Neural crest cell (in vitro differentiated cells): ENCODE measurements at regions not wholly inside any gene's neighbourhood (a gene's known extent, or its start where the extent isn't known, plus 50 kb on each side); places are given as distances from the start of the nearest gene placed in this dataset.
"Not testable (repeated sequence)": the region's sequence is repeated elsewhere in the genome, so short reads cannot be mapped to it uniquely, and the experiment has no call there.

Experiments
- DNase-seq: peaks from one replicate; pipeline ENCODE4 v3.0.0; 2021; ENCODE audit warnings: low read depth, mixed read lengths, low spot score
- H3K27ac Mint-ChIP-seq: one replicate; pipeline ENCODE4 v1.8.0; 2021; ENCODE audit warnings: mild to moderate bottlenecking, mixed read lengths; ENCODE audit not compliant: unreplicated experiment
- H3K27me3 Mint-ChIP-seq: 2 replicates; pipeline ENCODE4 v1.8.0; 2021; ENCODE audit warnings: low read depth, mild to moderate bottlenecking, mixed read lengths
- H3K36me3 Mint-ChIP-seq: 2 replicates; pipeline ENCODE4 v1.8.0; 2021; ENCODE audit warnings: low read depth, mild to moderate bottlenecking, mixed read lengths
- H3K4me1 Mint-ChIP-seq: 2 replicates; pipeline ENCODE4 v1.8.0; 2021; ENCODE audit warnings: mixed read lengths
- H3K4me3 Mint-ChIP-seq: one replicate; pipeline ENCODE4 v1.8.0; 2021; ENCODE audit warnings: mild to moderate bottlenecking, mixed read lengths
- H3K9me3 Mint-ChIP-seq: 2 replicates; pipeline ENCODE4 v1.8.0; 2021; ENCODE audit warnings: mixed read lengths
- TF ChIP-seq, protein P1 (sequence below): fragments of 200-600 bp; sonication (generic); conservative IDR thresholded peaks from 2 replicates; pipeline ENCODE4 v1.5.0; 2021; ENCODE audit warnings: antibody characterized with exemption, mild to moderate bottlenecking

DNA sequence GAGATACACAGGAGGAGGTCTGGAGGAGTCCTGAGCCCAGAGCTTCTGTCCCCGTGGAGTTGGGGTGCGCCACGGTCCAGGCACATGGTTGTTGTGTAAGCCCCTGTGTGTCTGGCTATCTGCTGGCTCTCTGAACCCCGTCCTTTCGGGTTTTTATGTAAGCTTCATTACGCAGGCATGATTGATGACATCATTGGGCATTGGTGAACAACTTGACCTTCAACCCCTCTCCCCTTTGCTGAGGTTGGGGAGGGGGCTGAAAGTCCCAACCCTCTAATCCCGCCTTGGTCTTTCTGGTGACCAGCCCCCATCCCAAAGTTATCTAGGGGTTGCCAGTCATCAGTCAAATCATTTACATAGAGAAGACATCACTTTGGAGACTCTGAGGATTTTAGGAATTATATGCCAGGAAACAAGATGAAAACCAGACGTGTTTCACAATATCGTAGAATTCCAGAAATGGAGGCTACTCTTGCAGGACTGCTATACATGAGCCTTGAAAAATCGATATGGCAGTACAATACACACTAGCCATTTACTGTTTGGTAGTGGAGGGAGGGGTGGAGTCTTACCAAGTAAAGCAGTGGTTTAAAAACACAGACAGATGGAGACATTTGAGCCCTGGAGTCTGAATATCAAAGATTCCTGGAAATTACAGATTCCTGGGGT, 69.8 kb upstream of the SCAF4 start:
- TF ChIP-seq, protein P1, sequence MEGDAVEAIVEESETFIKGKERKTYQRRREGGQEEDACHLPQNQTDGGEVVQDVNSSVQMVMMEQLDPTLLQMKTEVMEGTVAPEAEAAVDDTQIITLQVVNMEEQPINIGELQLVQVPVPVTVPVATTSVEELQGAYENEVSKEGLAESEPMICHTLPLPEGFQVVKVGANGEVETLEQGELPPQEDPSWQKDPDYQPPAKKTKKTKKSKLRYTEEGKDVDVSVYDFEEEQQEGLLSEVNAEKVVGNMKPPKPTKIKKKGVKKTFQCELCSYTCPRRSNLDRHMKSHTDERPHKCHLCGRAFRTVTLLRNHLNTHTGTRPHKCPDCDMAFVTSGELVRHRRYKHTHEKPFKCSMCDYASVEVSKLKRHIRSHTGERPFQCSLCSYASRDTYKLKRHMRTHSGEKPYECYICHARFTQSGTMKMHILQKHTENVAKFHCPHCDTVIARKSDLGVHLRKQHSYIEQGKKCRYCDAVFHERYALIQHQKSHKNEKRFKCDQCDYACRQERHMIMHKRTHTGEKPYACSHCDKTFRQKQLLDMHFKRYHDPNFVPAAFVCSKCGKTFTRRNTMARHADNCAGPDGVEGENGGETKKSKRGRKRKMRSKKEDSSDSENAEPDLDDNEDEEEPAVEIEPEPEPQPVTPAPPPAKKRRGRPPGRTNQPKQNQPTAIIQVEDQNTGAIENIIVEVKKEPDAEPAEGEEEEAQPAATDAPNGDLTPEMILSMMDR = no peak
- H3K4me1 Mint-ChIP-seq = peaks cover 53% of the 10 kb centered on the region
- no peak overlapping the region for H3K4me3 Mint-ChIP-seq
- no peak for DNase-seq
- H3K36me3 Mint-ChIP-seq = no peaks in the 10 kb centered on the region
- peaks cover 3% of the 10 kb centered on the region for H3K9me3 Mint-ChIP-seq
- peak overlapping the region; percentile 29 for H3K27ac Mint-ChIP-seq
- no peaks in the 10 kb centered on the region for H3K27me3 Mint-ChIP-seq

DNA sequence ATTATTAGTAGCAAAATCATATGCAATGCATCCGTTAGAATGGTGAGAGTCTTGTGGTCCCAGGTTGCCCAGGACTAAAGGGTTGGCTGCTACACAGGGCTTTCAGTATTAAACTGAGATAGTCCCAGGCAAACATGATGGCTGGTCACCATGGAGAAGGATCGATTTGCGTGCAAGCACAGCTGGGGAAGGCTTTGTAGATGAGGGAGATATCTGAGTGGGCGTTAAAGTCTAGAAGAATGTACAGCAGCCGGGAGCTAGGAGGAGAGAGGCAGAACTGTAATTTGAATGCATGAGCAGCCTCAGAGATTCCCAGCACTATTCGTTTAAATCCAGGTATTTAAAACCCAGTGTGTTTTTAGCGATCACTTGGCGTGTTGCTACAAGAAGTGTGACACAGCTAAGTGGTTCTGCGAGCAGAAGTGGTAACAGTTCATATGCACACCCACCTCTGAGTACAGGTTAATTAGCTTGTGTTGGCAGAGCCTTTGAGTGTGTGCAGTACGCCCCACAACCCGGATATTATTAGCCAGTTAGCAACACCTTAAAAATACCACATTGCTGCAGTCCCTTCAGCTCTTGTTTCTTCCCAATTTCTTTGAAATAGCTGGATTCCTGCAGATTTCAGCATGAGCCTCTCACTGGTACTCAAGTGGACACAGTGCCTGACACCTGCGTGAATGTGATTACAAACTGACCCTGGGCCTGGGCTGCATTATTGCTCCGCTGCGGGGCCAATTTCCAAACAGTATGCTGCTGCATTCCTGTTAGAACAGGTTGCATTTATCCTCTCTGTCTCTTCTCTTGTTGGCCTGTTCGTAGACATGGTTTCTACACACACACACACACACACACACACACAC, 67.2 kb upstream of the SCAF4 start:
- H3K27ac Mint-ChIP-seq = no peak overlapping the region

DNA sequence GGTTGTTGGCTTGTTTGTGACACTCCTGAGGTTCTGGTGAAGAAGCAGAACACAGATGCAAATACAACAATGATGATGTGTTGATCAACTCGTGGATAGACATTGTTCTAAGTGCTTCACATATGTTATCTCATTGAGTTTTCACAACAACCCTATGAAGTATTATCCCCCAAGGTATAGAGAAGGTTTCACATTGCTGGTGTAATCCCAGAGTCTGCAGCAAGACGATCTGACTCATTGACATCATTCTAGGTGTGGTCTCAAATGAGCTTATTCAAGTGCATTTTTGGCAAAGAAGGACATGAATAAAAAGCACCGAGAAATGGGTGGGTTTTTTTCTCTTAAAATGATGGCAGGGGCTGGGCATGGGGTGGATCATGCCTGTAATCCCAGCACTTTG, 64.1 kb upstream of the SCAF4 start:
- DNase-seq = no peak
- Mint-ChIP-seq H3K4me1 (peaks cover 29% of the 10 kb centered on the region), H3K4me3 (no peak overlapping the region), H3K9me3 (no peaks in the 10 kb centered on the region), H3K36me3 (no peaks in the 10 kb centered on the region), H3K27ac (no peak overlapping the region), H3K27me3 (no peaks in the 10 kb centered on the region)
- TF ChIP-seq, protein P1 = no peak

More for the DNA sequence above, 67.2 kb upstream of the SCAF4 start:
- Mint-ChIP-seq H3K4me3 (peak overlapping the region; percentile 10), H3K9me3 (no peaks in the 10 kb centered on the region), H3K4me1 (peaks cover 52% of the 10 kb centered on the region), H3K27me3 (no peaks in the 10 kb centered on the region), H3K36me3 (no peaks in the 10 kb centered on the region)
- DNase-seq = no peak
- TF ChIP-seq, protein P1 = no peak

DNA sequence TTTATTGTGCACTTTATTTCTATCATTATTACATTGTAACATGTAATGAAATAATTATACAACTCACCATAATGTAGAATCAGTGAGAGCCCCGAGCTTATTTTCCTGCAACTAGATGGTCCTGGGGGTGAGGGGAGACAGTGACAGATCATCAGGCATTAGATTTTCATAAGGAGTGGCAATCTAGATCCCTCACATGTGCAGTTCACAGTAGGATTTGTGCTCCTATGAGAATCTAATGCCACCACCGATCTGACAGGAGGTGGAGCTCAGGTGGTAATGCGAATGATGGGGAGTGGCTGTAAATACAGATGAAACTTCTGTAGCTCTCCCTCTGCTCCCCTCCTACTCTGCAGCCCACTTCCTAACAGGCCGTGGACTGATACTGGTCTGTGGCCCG, 58.5 kb upstream of the SCAF4 start:
- not testable (repeated sequence) for H3K36me3 Mint-ChIP-seq, H3K27ac Mint-ChIP-seq, H3K27me3 Mint-ChIP-seq, DNase-seq, H3K4me1 Mint-ChIP-seq, H3K4me3 Mint-ChIP-seq, H3K9me3 Mint-ChIP-seq

DNA sequence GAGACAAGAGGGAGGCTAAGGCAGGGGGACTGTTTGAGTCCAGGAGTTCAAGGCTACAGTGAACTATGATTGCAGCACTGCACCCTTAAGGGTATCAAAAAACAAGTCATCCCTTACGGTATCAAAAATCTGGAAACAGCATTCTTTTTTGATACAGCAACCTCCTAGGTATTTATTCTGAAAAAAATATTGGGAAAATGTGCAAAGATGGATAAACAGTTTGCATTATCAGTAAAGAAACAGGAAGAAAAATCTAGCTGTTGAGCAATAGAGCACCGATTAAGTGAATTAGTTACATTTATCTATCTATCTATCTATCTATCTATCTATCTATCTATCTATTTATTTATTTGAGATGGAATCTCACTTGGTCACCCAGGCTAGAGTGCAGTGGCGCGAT, 56.7 kb upstream of the SCAF4 start:
- peaks cover 7% of the 10 kb centered on the region for H3K9me3 Mint-ChIP-seq
- TF ChIP-seq, protein P1 = no peak
- H3K4me1 Mint-ChIP-seq = peaks cover 9% of the 10 kb centered on the region
- H3K27me3 Mint-ChIP-seq = no peaks in the 10 kb centered on the region
- H3K27ac Mint-ChIP-seq = no peak overlapping the region
- no peak for DNase-seq
- no peak overlapping the region for H3K4me3 Mint-ChIP-seq
- no peaks in the 10 kb centered on the region for H3K36me3 Mint-ChIP-seq

DNA sequence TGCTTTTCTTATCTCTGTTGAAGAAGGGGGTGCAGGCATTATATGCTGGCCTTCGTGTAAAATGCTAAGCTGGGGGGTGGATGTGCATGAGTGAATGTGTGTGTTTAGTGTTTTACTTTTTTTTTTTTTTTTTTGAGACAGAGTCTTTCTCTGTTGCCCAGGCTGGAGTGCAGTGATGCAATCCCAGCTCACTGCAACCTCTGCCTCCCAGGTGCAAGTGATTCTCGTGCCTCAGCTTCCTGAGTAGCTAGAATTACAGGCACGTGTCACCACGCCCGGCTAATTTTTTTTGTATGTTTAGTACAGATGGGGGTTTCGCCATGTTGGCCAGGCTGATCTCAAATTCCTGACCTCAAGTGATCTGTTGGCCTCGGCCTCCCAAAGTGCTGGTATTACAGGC, 55.8 kb upstream of the SCAF4 start:
- H3K4me1 Mint-ChIP-seq, H3K27ac Mint-ChIP-seq, DNase-seq, H3K36me3 Mint-ChIP-seq, H3K9me3 Mint-ChIP-seq, H3K27me3 Mint-ChIP-seq, H3K4me3 Mint-ChIP-seq: not testable (repeated sequence)
